ENCODE measurements at regions not wholly inside any gene's neighbourhood (a gene's known extent, or its start where the extent isn't known, plus 50 kb on each side); places are given as distances from the start of the nearest gene placed in this dataset.

- in situ Hi-C loops (cut with MboI; ENCODE audit: low sequenced_read_pairs in 4 of 4), result no loop called here
- TF ChIP-seq CTCF (IDR thresholded peaks at IDR 0.05 in 4 of 5, conservative IDR thresholded peaks at IDR 0.05 in 1 of 5), result no peak
- H3K27ac ChIP-seq, result no peak overlapping the region
- H3K36me3 ChIP-seq, result no peaks in the 10 kb centered on the region
- ATAC-seq (no peak), DNase-seq (no peak)
- intact Hi-C loops (cut with DNase I; ENCODE audit: low total_unique reads), result no loop called here
- H3K4me1 ChIP-seq, result peaks cover 0 to 3% of the 10 kb centered on the region in 2 donors
- H3K9me3 ChIP-seq, result no peaks in the 10 kb centered on the region
- H3K4me3 ChIP-seq, result no peak overlapping the region
- H3K27me3 ChIP-seq, result no peaks in the 10 kb centered on the region
These were observed 75.5 kb upstream of the TNFAIP3 start for GRCh38 chr6:137791281-137792159.

GRCh38 chr6:137792160-137793033 is 74.7 kb upstream of the TNFAIP3 start:
- H3K27ac ChIP-seq, result no peak overlapping the region
- in situ Hi-C loops (cut with MboI; ENCODE audit: low sequenced_read_pairs in 4 of 4), result no loop called here
- no peak for DNase-seq

GRCh38 chr6:137793805-137794515 is 73.1 kb upstream of the TNFAIP3 start:
- Histone ChIP-seq H3K9me3 (no peaks in the 10 kb centered on the region), H3K4me3 (no peak overlapping the region), H3K27ac (no peak overlapping the region), H3K27me3 (no peaks in the 10 kb centered on the region), H3K36me3 (no peaks in the 10 kb centered on the region), H3K4me1 (peaks cover 0 to 3% of the 10 kb centered on the region in 2 donors)
- in situ Hi-C loops (cut with MboI; ENCODE audit: low sequenced_read_pairs in 4 of 4), result no loop called here
- DNase-seq (no peak), ATAC-seq (no peak)
- intact Hi-C loops (cut with DNase I; ENCODE audit: low total_unique reads), result no loop called here
- TF ChIP-seq POLR2A (IDR thresholded peaks at IDR 0.05) (no peak), CTCF (IDR thresholded peaks at IDR 0.05 in 4 of 5, conservative IDR thresholded peaks at IDR 0.05 in 1 of 5) (no peak)

More at GRCh38 chr6:137792160-137793033, 74.7 kb upstream of the TNFAIP3 start:
- no peaks in the 10 kb centered on the region for H3K36me3 ChIP-seq
- no peaks in the 10 kb centered on the region for H3K9me3 ChIP-seq
- no peaks in the 10 kb centered on the region for H3K27me3 ChIP-seq
- peaks cover 0 to 3% of the 10 kb centered on the region in 2 donors for H3K4me1 ChIP-seq
- no peak for TF ChIP-seq POLR2A (IDR thresholded peaks at IDR 0.05)
- TF ChIP-seq CTCF (IDR thresholded peaks at IDR 0.05 in 4 of 5, conservative IDR thresholded peaks at IDR 0.05 in 1 of 5), result no peak
- intact Hi-C loops (cut with DNase I; ENCODE audit: low total_unique reads), result no loop called here
- no peak overlapping the region for H3K4me3 ChIP-seq
- no peak for ATAC-seq

- Histone ChIP-seq H3K36me3 (no peaks in the 10 kb centered on the region), H3K4me1 (peaks cover 0 to 3% of the 10 kb centered on the region in 2 donors), H3K4me3 (no peak overlapping the region), H3K27me3 (no peaks in the 10 kb centered on the region), H3K9me3 (no peaks in the 10 kb centered on the region), H3K27ac (no peak overlapping the region)
- ATAC-seq (no peak), DNase-seq (no peak)
- TF ChIP-seq POLR2A (IDR thresholded peaks at IDR 0.05) (no peak), CTCF (IDR thresholded peaks at IDR 0.05 in 4 of 5, conservative IDR thresholded peaks at IDR 0.05 in 1 of 5) (no peak)
- intact Hi-C loops (cut with DNase I; ENCODE audit: low total_unique reads), result no loop called here
- in situ Hi-C loops (cut with MboI; ENCODE audit: low sequenced_read_pairs in 4 of 4), result no loop called here
These were observed 72.4 kb upstream of the TNFAIP3 start for GRCh38 chr6:137794516-137795201.
